HepG2 (cell line): ENCODE measurements at regions not wholly inside any gene's neighbourhood (a gene's known extent, or its start where the extent isn't known, plus 50 kb on each side); places are given as distances from the start of the nearest gene placed in this dataset.

Experiments
- AGO2 ChIP-seq: fragments of 200-400 bp; formaldehyde crosslinking; optimal IDR thresholded peaks from 2 replicates; pipeline ENCODE3; 2017; ENCODE audit warnings: mild to moderate bottlenecking, low read depth, low read length, moderate library complexity
- BCLAF1 ChIP-seq: fragments of 450-650 bp; IDR thresholded peaks from 2 replicates; pipeline ENCODE4 v1.6.1; 2017; ENCODE audit warnings: mild to moderate bottlenecking
- CTCF ChIP-seq: sonication (generic); formaldehyde crosslinking; IDR thresholded peaks from 2 replicates; pipeline ENCODE4 v1.5.0; 2020; ENCODE audit warnings: mild to moderate bottlenecking, missing genetic modification reagents, moderate library complexity
- FOSL1 ChIP-seq: sonication (generic); formaldehyde crosslinking; IDR thresholded peaks from 2 replicates; pipeline ENCODE4 v1.9.0; 2021; ENCODE audit warnings: missing genetic modification reagents, borderline replicate concordance
- FOXC1 ChIP-seq: sonication (generic); formaldehyde crosslinking; IDR thresholded peaks from 2 replicates; pipeline ENCODE4 v1.8.0; 2022; ENCODE audit warnings: mild to moderate bottlenecking, missing genetic modification reagents, borderline replicate concordance
- NFE2L1 ChIP-seq: sonication (generic); formaldehyde crosslinking; IDR thresholded peaks from 2 replicates; pipeline ENCODE4 v1.4.0; 2020; ENCODE audit warnings: missing genetic modification reagents, mild to moderate bottlenecking, borderline replicate concordance
- POLR2A ChIP-seq, 2 experiments: IDR thresholded peaks; 2 replicates each; pipeline ENCODE4 v1.6.1; 2011; ENCODE audit warnings: low read depth in 2 of 2, low read length in 2 of 2, mild to moderate bottlenecking in 1 of 2, moderate library complexity in 1 of 2; ENCODE audit not compliant: insufficient read depth in 1 of 2
- POLR2AphosphoS5 ChIP-seq: IDR thresholded peaks from 2 replicates; pipeline ENCODE4 v1.6.1; 2012; ENCODE audit warnings: low read depth, low read length
- RAD21 ChIP-seq: fragments of 450-650 bp; formaldehyde crosslinking; IDR thresholded peaks from 2 replicates; pipeline ENCODE4 v1.5.0; 2020; ENCODE audit warnings: mild to moderate bottlenecking
- REXO4 ChIP-seq: sonication (generic); formaldehyde crosslinking; IDR thresholded peaks from 2 replicates; pipeline ENCODE4 v1.8.0; 2022; ENCODE audit warnings: missing genetic modification reagents, mild to moderate bottlenecking, borderline replicate concordance
- SALL2 ChIP-seq: sonication (generic); formaldehyde crosslinking; IDR thresholded peaks from 2 replicates; pipeline ENCODE4 v1.8.1; 2023; ENCODE audit warnings: mild to moderate bottlenecking, missing genetic modification reagents, inconsistent platforms
- TF ChIP-seq, protein P1 (sequence below): IDR thresholded peaks from 2 replicates; pipeline ENCODE4 v1.6.1; 2016; ENCODE audit warnings: low read depth
- TF ChIP-seq, protein P2 (sequence below), 2 experiments: IDR thresholded peaks; 2 replicates each; pipeline ENCODE4 v1.6.1; 2011 to 2012; ENCODE audit warnings: low read length in 2 of 2, borderline replicate concordance in 1 of 2, low read depth in 1 of 2, mild to moderate bottlenecking in 1 of 2, moderate library complexity in 1 of 2

DNA sequence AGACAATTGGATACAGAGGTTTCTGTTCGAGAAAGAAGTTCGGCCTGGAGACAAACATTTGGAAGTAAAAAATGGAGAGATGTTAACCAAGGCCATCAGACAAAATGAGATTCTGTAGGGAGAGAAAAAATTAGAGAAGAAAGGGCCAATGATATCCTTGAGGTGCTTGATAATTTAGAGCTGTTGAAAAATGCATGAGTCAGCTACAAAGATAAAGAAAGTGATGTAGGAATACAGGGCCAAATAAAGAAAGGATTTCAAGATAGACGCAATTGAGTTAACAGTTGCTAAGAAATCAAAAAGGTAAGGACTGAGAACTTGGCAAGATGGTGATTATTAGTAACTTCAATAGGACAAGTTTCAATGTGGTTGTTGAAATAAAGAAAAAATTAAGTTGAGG is 384.2 kb upstream of the SEMA3A start:
- TF ChIP-seq POLR2AphosphoS5 (no peak), CTCF (CRISPR knock-in tag) (no peak), POLR2A (IDR thresholded peaks at IDR 0.05; ENCODE audit: insufficient read depth in 1 of 2, low read depth in 2 of 2, low read length in 2 of 2) (no peak), RAD21 (no peak), REXO4 (CRISPR knock-in tag) (no peak), BCLAF1 (no peak), FOXC1 (no peak), SALL2 (CRISPR knock-in tag) (no peak), AGO2 (no peak), NFE2L1 (CRISPR knock-in tag) (no peak), FOSL1 (CRISPR knock-in tag) (no peak)
- TF ChIP-seq, protein P1, sequence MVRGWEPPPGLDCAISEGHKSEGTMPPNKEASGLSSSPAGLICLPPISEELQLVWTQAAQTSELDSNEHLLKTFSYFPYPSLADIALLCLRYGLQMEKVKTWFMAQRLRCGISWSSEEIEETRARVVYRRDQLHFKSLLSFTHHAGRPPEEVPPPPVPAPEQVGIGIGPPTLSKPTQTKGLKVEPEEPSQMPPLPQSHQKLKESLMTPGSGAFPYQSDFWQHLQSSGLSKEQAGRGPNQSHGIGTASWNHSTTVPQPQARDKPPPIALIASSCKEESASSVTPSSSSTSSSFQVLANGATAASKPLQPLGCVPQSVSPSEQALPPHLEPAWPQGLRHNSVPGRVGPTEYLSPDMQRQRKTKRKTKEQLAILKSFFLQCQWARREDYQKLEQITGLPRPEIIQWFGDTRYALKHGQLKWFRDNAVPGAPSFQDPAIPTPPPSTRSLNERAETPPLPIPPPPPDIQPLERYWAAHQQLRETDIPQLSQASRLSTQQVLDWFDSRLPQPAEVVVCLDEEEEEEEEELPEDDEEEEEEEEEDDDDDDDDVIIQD = no peak
- TF ChIP-seq, protein P2, sequence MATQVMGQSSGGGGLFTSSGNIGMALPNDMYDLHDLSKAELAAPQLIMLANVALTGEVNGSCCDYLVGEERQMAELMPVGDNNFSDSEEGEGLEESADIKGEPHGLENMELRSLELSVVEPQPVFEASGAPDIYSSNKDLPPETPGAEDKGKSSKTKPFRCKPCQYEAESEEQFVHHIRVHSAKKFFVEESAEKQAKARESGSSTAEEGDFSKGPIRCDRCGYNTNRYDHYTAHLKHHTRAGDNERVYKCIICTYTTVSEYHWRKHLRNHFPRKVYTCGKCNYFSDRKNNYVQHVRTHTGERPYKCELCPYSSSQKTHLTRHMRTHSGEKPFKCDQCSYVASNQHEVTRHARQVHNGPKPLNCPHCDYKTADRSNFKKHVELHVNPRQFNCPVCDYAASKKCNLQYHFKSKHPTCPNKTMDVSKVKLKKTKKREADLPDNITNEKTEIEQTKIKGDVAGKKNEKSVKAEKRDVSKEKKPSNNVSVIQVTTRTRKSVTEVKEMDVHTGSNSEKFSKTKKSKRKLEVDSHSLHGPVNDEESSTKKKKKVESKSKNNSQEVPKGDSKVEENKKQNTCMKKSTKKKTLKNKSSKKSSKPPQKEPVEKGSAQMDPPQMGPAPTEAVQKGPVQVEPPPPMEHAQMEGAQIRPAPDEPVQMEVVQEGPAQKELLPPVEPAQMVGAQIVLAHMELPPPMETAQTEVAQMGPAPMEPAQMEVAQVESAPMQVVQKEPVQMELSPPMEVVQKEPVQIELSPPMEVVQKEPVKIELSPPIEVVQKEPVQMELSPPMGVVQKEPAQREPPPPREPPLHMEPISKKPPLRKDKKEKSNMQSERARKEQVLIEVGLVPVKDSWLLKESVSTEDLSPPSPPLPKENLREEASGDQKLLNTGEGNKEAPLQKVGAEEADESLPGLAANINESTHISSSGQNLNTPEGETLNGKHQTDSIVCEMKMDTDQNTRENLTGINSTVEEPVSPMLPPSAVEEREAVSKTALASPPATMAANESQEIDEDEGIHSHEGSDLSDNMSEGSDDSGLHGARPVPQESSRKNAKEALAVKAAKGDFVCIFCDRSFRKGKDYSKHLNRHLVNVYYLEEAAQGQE (IDR thresholded peaks at IDR 0.05; ENCODE audit: borderline replicate concordance in 1 of 2, low read depth in 1 of 2, low read length in 2 of 2) = no peak
